ENCODE measurements at regions not wholly inside any gene's neighbourhood (a gene's known extent, or its start where the extent isn't known, plus 50 kb on each side); places are given as distances from the start of the nearest gene placed in this dataset.

- H3K9ac ChIP-seq (ENCODE audit: low read depth, low read length): no peak overlapping the region
- no peak overlapping the region for H3K27ac ChIP-seq (ENCODE audit: low read length)
- H3K4me1 ChIP-seq (ENCODE audit: insufficient read depth, low read length): no peaks in the 10 kb centered on the region; the same call in 1 of the 2 replicates
- no peak overlapping the region for H3K4me3 ChIP-seq (ENCODE audit: low read length)
- H3K36me3 ChIP-seq (ENCODE audit: insufficient read depth, low read depth, low read length): no peaks in the 10 kb centered on the region
- no peaks in the 10 kb centered on the region for H3K27me3 ChIP-seq (ENCODE audit: insufficient read depth, low read length)
- H3K9me3 ChIP-seq (ENCODE audit: insufficient read depth, low read depth, low read length): no peaks in the 10 kb centered on the region
Observed at GRCh38 chrX:69020316-69020715, 144.9 kb downstream of the PJA1 start.

- H3K36me3 ChIP-seq (ENCODE audit: insufficient read depth, low read depth, low read length): no peaks in the 10 kb centered on the region
- H3K9me3 ChIP-seq (ENCODE audit: insufficient read depth, low read depth, low read length): no peaks in the 10 kb centered on the region
- no peaks in the 10 kb centered on the region; the same call in 1 of the 2 replicates for H3K4me1 ChIP-seq (ENCODE audit: insufficient read depth, low read length)
- H3K9ac ChIP-seq (ENCODE audit: low read depth, low read length): no peak overlapping the region
- no peak overlapping the region for H3K27ac ChIP-seq (ENCODE audit: low read length)
- no peak overlapping the region for H3K4me3 ChIP-seq (ENCODE audit: low read length)
- no peaks in the 10 kb centered on the region for H3K27me3 ChIP-seq (ENCODE audit: insufficient read depth, low read length)
Observed at GRCh38 chrX:69019073-69019890, 146.0 kb downstream of the PJA1 start.

GRCh38 chrX:69018416-69019072 is 146.7 kb downstream of the PJA1 start:
- no peak overlapping the region for H3K27ac ChIP-seq (ENCODE audit: low read length)

GRCh38 chrX:69016293-69016941 is 148.8 kb downstream of the PJA1 start:
- Histone ChIP-seq H3K9ac (ENCODE audit: low read depth, low read length) (no peak overlapping the region), H3K27ac (ENCODE audit: low read length) (no peak overlapping the region), H3K4me3 (ENCODE audit: low read length) (no peak overlapping the region), H3K36me3 (ENCODE audit: insufficient read depth, low read depth, low read length) (no peaks in the 10 kb centered on the region), H3K27me3 (ENCODE audit: insufficient read depth, low read length) (no peaks in the 10 kb centered on the region), H3K9me3 (ENCODE audit: insufficient read depth, low read depth, low read length) (no peaks in the 10 kb centered on the region), H3K4me1 (ENCODE audit: insufficient read depth, low read length) (no peaks in the 10 kb centered on the region; the same call in 1 of the 2 replicates)

More at GRCh38 chrX:69018416-69019072, 146.7 kb downstream of the PJA1 start:
- Histone ChIP-seq H3K4me3 (ENCODE audit: low read length) (no peak overlapping the region), H3K27me3 (ENCODE audit: insufficient read depth, low read length) (no peaks in the 10 kb centered on the region), H3K9ac (ENCODE audit: low read depth, low read length) (no peak overlapping the region), H3K36me3 (ENCODE audit: insufficient read depth, low read depth, low read length) (no peaks in the 10 kb centered on the region), H3K4me1 (ENCODE audit: insufficient read depth, low read length) (no peaks in the 10 kb centered on the region; the same call in 1 of the 2 replicates), H3K9me3 (ENCODE audit: insufficient read depth, low read depth, low read length) (no peaks in the 10 kb centered on the region)

- Histone ChIP-seq H3K4me1 (ENCODE audit: insufficient read depth, low read length) (no peaks in the 10 kb centered on the region; the same call in 1 of the 2 replicates), H3K27ac (ENCODE audit: low read length) (no peak overlapping the region), H3K27me3 (ENCODE audit: insufficient read depth, low read length) (no peaks in the 10 kb centered on the region), H3K36me3 (ENCODE audit: insufficient read depth, low read depth, low read length) (no peaks in the 10 kb centered on the region), H3K4me3 (ENCODE audit: low read length) (no peak overlapping the region), H3K9ac (ENCODE audit: low read depth, low read length) (no peak overlapping the region), H3K9me3 (ENCODE audit: insufficient read depth, low read depth, low read length) (no peaks in the 10 kb centered on the region)
Observed at GRCh38 chrX:69015564-69016292, 149.5 kb downstream of the PJA1 start.

- H3K27ac ChIP-seq (ENCODE audit: low read length): no peak overlapping the region
- H3K36me3 ChIP-seq (ENCODE audit: insufficient read depth, low read depth, low read length): no peaks in the 10 kb centered on the region
- no peak overlapping the region for H3K4me3 ChIP-seq (ENCODE audit: low read length)
- no peaks in the 10 kb centered on the region; the same call in 1 of the 2 replicates for H3K4me1 ChIP-seq (ENCODE audit: insufficient read depth, low read length)
- no peaks in the 10 kb centered on the region for H3K9me3 ChIP-seq (ENCODE audit: insufficient read depth, low read depth, low read length)
- no peak overlapping the region for H3K9ac ChIP-seq (ENCODE audit: low read depth, low read length)
- no peaks in the 10 kb centered on the region for H3K27me3 ChIP-seq (ENCODE audit: insufficient read depth, low read length)
Observed at GRCh38 chrX:69015156-69015555, 150.1 kb downstream of the PJA1 start.

- no peak overlapping the region for H3K9ac ChIP-seq (ENCODE audit: low read depth, low read length)
- H3K27me3 ChIP-seq (ENCODE audit: insufficient read depth, low read length): no peaks in the 10 kb centered on the region
- H3K36me3 ChIP-seq (ENCODE audit: insufficient read depth, low read depth, low read length): no peaks in the 10 kb centered on the region
- H3K27ac ChIP-seq (ENCODE audit: low read length): no peak overlapping the region
- no peak overlapping the region for H3K4me3 ChIP-seq (ENCODE audit: low read length)
- H3K4me1 ChIP-seq (ENCODE audit: insufficient read depth, low read length): no peaks in the 10 kb centered on the region
- no peaks in the 10 kb centered on the region for H3K9me3 ChIP-seq (ENCODE audit: insufficient read depth, low read depth, low read length)
Observed at GRCh38 chrX:69014200-69014599, 151.1 kb downstream of the PJA1 start.

- no peak overlapping the region for H3K4me3 ChIP-seq (ENCODE audit: low read length)
- H3K27ac ChIP-seq (ENCODE audit: low read length): no peak overlapping the region
- H3K4me1 ChIP-seq (ENCODE audit: insufficient read depth, low read length): no peaks in the 10 kb centered on the region
- no peaks in the 10 kb centered on the region for H3K9me3 ChIP-seq (ENCODE audit: insufficient read depth, low read depth, low read length)
- H3K9ac ChIP-seq (ENCODE audit: low read depth, low read length): no peak overlapping the region
- H3K27me3 ChIP-seq (ENCODE audit: insufficient read depth, low read length): no peaks in the 10 kb centered on the region
- no peaks in the 10 kb centered on the region for H3K36me3 ChIP-seq (ENCODE audit: insufficient read depth, low read depth, low read length)
Observed at GRCh38 chrX:69010339-69010738, 154.9 kb downstream of the PJA1 start.

- H3K27ac ChIP-seq (ENCODE audit: low read length): no peak overlapping the region
- no peak overlapping the region for H3K4me3 ChIP-seq (ENCODE audit: low read length)
- H3K9ac ChIP-seq (ENCODE audit: low read depth, low read length): no peak overlapping the region
- no peaks in the 10 kb centered on the region for H3K36me3 ChIP-seq (ENCODE audit: insufficient read depth, low read depth, low read length)
- no peaks in the 10 kb centered on the region for H3K4me1 ChIP-seq (ENCODE audit: insufficient read depth, low read length)
- no peaks in the 10 kb centered on the region for H3K9me3 ChIP-seq (ENCODE audit: insufficient read depth, low read depth, low read length)
- H3K27me3 ChIP-seq (ENCODE audit: insufficient read depth, low read length): no peaks in the 10 kb centered on the region
Observed at GRCh38 chrX:69000877-69001276, 164.4 kb downstream of the PJA1 start.

- Histone ChIP-seq H3K4me1 (ENCODE audit: insufficient read depth, low read length) (no peaks in the 10 kb centered on the region), H3K4me3 (ENCODE audit: low read length) (no peak overlapping the region), H3K9me3 (ENCODE audit: insufficient read depth, low read depth, low read length) (no peaks in the 10 kb centered on the region), H3K27ac (ENCODE audit: low read length) (no peak overlapping the region), H3K27me3 (ENCODE audit: insufficient read depth, low read length) (no peaks in the 10 kb centered on the region), H3K9ac (ENCODE audit: low read depth, low read length) (no peak overlapping the region), H3K36me3 (ENCODE audit: insufficient read depth, low read depth, low read length) (no peaks in the 10 kb centered on the region)
Observed at GRCh38 chrX:68999931-69000330, 165.3 kb downstream of the PJA1 start.

- no peaks in the 10 kb centered on the region for H3K4me1 ChIP-seq (ENCODE audit: insufficient read depth, low read length)
- no peak overlapping the region for H3K9ac ChIP-seq (ENCODE audit: low read depth, low read length)
- H3K4me3 ChIP-seq (ENCODE audit: low read length): no peak overlapping the region
- H3K27ac ChIP-seq (ENCODE audit: low read length): no peak overlapping the region
- no peaks in the 10 kb centered on the region for H3K27me3 ChIP-seq (ENCODE audit: insufficient read depth, low read length)
- H3K9me3 ChIP-seq (ENCODE audit: insufficient read depth, low read depth, low read length): no peaks in the 10 kb centered on the region
- H3K36me3 ChIP-seq (ENCODE audit: insufficient read depth, low read depth, low read length): no peaks in the 10 kb centered on the region
Observed at GRCh38 chrX:68999356-68999755, 165.9 kb downstream of the PJA1 start.
